NCI-H226 (cell line): ENCODE measurements at regions not wholly inside any gene's neighbourhood (a gene's known extent, or its start where the extent isn't known, plus 50 kb on each side); places are given as distances from the start of the nearest gene placed in this dataset.

ENCODE experiments used
- DNase-seq: peaks from one replicate; pipeline ENCODE4 v3.0.0-alpha.2; 2015

DNA sequence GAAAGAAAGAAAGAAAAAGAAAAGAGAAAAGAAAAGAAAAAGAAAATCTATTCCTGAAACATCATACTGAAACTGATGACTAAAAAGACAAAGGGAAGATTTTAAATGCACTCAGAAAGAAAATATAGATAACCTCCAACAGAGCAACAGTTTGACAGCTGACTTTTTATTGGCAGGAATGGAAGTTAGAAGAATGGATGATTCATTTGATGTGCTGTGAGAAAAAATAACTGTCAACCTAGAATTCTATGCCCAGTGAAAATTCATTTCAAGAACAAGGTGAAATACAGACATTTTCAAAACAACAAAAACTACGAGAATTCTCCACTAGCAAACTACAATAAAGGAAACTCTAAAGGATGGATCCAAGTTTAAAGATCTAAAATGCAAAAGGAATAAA is 50.5 kb upstream of the HSPA12A start:
- no peak for DNase-seq

DNA sequence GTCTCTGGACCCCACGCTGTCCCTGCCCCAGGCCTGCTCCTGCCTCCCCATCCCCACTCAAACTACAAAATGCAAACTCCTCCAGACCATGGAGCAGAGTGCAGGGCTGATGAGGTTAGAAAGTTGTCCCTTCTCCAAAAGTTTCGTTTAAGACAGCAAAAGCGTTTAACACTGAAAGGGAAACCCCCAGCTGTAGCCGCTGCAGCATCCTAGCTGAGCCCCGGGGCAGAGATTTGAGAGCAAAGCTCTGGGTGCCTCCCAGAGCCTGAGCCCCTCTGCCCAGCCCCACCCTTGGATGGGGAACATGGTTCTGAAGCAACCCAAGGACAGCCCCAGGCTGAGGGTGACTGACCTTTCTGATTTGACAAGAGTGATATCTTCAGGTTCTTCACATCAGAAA is 52.8 kb upstream of the ENO4 start:
- DNase-seq, result no peak

DNA sequence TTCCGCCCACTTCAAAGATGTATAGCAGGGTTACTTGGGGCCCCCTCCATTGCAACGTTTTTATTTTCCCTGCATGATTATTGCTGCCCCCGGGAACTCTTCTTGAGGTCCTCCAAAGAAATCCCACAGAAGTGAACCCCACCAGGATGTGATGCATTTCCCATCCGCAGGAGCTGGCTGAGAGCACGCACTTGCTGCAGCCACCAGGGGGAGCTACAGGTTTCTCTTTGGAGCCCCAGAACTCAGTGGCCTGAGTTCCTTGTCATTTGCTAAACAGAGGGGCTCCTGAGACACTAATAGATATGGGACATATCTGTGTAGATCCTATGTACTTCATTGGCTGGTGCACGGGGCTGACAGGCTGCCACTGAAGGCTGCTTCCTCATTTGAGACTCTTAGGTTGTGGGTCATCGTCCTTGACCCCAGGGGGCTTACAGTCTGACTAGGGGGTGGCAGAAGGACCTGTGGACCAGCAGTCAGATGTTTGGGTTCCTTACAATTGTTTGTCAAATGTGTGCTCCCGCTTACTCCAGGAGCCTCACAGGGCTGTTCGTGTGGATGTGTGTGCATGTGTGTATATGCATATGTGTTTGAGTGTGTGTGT is 52.3 kb upstream of the ENO4 start:
- peak; percentile 6 for DNase-seq

DNA sequence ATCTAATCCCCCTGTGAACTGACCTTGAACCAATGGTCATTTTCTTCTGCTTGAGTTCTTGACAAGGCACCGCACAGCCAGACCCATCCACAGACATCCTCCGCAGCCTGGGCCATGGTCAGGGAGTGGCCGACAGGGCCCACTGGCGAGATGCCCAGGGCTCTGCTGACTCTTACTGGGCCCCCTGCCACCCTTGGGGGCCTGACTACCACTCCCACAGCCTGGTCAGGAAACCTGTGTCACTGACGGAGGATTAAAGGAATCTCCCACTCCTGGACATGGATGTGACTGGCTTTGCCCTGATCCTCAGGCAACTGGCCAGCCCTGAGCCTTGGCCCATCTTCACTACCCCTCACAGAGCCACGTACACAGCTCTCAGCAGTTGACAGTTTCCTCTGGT is 50.4 kb upstream of the ENO4 start:
- no peak for DNase-seq
